Thoracic aorta (tissue), 2 donors: ENCODE measurements at regions not wholly inside any gene's neighbourhood (a gene's known extent, or its start where the extent isn't known, plus 50 kb on each side); places are given as distances from the start of the nearest gene placed in this dataset.

ENCODE experiments used
- ATAC-seq: fragments of 150-250 bp; one replicate; pipeline ENCODE4 v1.8.0; 2017; ENCODE audit warnings: low read depth; ENCODE audit not compliant: insufficient number of reproducible peaks, low FRiP score
- DNase-seq: peaks from one replicate; pipeline ENCODE4 v3.0.0-alpha.2; 2020; ENCODE audit warnings: low spot score
- H3K27ac ChIP-seq, 2 donors: fragments of 200-600 bp; sonication (generic); 1 replicate in 1 of 2; 2 replicates in 1 of 2; pipeline ENCODE4 v1.5.1; 2016; ENCODE audit warnings: mild to moderate bottlenecking in 2 of 2, moderate library complexity in 2 of 2
- H3K27me3 ChIP-seq: fragments of 200-600 bp; sonication (generic); replicated peaks from 2 replicates; pipeline ENCODE4 v1.6.0; 2016; ENCODE audit warnings: mild to moderate bottlenecking; ENCODE audit not compliant: insufficient read depth
- H3K36me3 ChIP-seq: fragments of 200-600 bp; sonication (generic); one replicate; pipeline ENCODE4 v1.5.1; 2016
- H3K4me1 ChIP-seq, 2 donors: fragments of 200-600 bp; sonication (generic); 1 replicate in 1 of 2; 2 replicates in 1 of 2; pipeline versions ENCODE4 v1.5.1 to v1.6.0; 2016; ENCODE audit warnings: low read depth in 2 of 2, mild to moderate bottlenecking in 1 of 2; ENCODE audit not compliant: control insufficient read depth in 1 of 2
- H3K4me3 ChIP-seq: fragments of 200-600 bp; sonication (generic); 2 replicates; pipeline ENCODE4 v1.5.1; 2016; ENCODE audit warnings: mild to moderate bottlenecking
- H3K9me3 ChIP-seq: fragments of 200-600 bp; sonication (generic); 2 replicates; pipeline ENCODE4 v1.5.1; 2016
- TF ChIP-seq, protein P1 (sequence below): fragments of 200-600 bp; sonication (generic); IDR thresholded peaks from one replicate; pipeline ENCODE4 v1.5.1; 2019; ENCODE audit warnings: antibody characterized with exemption

GRCh38 chr2:228735697-228736096 is 535.4 kb downstream of the PID1 start:
- Histone ChIP-seq H3K27me3 (no peaks in the 10 kb centered on the region), H3K9me3 (no peaks in the 10 kb centered on the region), H3K36me3 (no peaks in the 10 kb centered on the region), H3K27ac (no peak overlapping the region), H3K4me3 (no peak overlapping the region), H3K4me1 (peaks cover 4 to 11% of the 10 kb centered on the region in 2 donors)
- DNase-seq (no peak), ATAC-seq (no peak)
- TF ChIP-seq, protein P1, sequence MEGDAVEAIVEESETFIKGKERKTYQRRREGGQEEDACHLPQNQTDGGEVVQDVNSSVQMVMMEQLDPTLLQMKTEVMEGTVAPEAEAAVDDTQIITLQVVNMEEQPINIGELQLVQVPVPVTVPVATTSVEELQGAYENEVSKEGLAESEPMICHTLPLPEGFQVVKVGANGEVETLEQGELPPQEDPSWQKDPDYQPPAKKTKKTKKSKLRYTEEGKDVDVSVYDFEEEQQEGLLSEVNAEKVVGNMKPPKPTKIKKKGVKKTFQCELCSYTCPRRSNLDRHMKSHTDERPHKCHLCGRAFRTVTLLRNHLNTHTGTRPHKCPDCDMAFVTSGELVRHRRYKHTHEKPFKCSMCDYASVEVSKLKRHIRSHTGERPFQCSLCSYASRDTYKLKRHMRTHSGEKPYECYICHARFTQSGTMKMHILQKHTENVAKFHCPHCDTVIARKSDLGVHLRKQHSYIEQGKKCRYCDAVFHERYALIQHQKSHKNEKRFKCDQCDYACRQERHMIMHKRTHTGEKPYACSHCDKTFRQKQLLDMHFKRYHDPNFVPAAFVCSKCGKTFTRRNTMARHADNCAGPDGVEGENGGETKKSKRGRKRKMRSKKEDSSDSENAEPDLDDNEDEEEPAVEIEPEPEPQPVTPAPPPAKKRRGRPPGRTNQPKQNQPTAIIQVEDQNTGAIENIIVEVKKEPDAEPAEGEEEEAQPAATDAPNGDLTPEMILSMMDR = no peak

DNA sequence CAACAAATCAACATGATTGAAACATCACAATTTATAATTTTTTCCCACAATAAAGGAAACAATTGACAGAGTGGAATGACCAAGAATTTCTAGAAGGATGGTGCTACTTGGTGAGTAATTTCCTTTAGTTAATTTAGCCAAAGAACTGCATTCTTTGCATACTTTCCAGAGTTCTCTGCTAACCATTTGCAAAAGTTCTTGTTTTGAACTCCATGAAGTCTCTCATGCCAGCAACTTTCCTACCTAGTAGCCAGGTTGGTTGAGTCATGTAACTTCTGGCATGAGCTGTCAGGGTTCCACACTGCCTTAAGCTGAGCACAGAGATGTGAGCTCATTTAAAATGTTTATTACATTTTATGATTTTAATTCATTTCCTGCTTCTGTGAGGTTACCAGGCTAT is 539.6 kb downstream of the PID1 start:
- TF ChIP-seq, protein P1 = no peak
- Histone ChIP-seq H3K27ac (no peak overlapping the region), H3K4me1 (peaks cover 6 to 12% of the 10 kb centered on the region in 2 donors), H3K27me3 (no peaks in the 10 kb centered on the region), H3K9me3 (no peaks in the 10 kb centered on the region), H3K36me3 (no peaks in the 10 kb centered on the region), H3K4me3 (no peak overlapping the region)
- DNase-seq = peak; percentile 6
- peak; percentile 93 for ATAC-seq

DNA sequence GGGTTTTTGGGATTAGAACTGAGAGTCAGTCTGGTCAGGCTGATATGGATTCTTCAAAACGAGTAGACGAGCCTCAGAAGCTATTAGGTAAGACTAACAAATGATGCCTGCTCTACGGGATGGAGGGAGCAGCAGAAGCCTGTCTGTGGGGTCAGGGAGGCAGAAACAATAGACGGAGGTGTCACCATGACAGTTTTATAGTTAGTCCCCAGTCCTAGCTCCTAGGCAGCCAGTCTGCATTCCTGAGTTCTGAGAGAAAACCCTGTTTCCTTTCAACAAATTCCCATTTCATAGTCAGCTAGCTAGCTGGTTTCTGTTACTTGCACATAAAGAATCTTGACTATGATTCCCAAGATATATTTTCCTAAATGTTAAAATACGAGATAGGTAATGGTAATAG is 542.1 kb downstream of the PID1 start:
- ATAC-seq (no peak), DNase-seq (no peak)
- no peaks in the 10 kb centered on the region for H3K9me3 ChIP-seq
- H3K4me3 ChIP-seq = no peak overlapping the region
- H3K27me3 ChIP-seq = no peaks in the 10 kb centered on the region
- TF ChIP-seq, protein P1 = no peak
- H3K4me1 ChIP-seq = peaks cover 6 to 12% of the 10 kb centered on the region in 2 donors
- no peaks in the 10 kb centered on the region for H3K36me3 ChIP-seq
- H3K27ac ChIP-seq = peak overlapping the region in 1 of 2 donors; percentile 4

- ATAC-seq = no peak
Measured at GRCh38 chr2:228725031-228725430, 543.5 kb upstream of the SPHKAP start.

GRCh38 chr2:228723599-228723998 is 542.1 kb upstream of the SPHKAP start:
- Histone ChIP-seq H3K4me3 (no peak overlapping the region), H3K36me3 (no peaks in the 10 kb centered on the region), H3K9me3 (no peaks in the 10 kb centered on the region), H3K27me3 (no peaks in the 10 kb centered on the region), H3K4me1 (peaks cover 0 to 5% of the 10 kb centered on the region in 2 donors), H3K27ac (no peak overlapping the region)
- no peak for DNase-seq
- ATAC-seq = no peak
- TF ChIP-seq, protein P1 = no peak

More at GRCh38 chr2:228725031-228725430, 543.5 kb upstream of the SPHKAP start:
- no peak for DNase-seq
- Histone ChIP-seq H3K27ac (no peak overlapping the region), H3K9me3 (no peaks in the 10 kb centered on the region), H3K4me1 (peaks cover 2 to 7% of the 10 kb centered on the region in 2 donors), H3K4me3 (no peak overlapping the region), H3K27me3 (no peaks in the 10 kb centered on the region), H3K36me3 (no peaks in the 10 kb centered on the region)
- TF ChIP-seq, protein P1 = no peak
